GM06990 (cell line): ENCODE measurements at regions not wholly inside any gene's neighbourhood (a gene's known extent, or its start where the extent isn't known, plus 50 kb on each side); places are given as distances from the start of the nearest gene placed in this dataset.

ENCODE experiments used
- DNase-seq: peaks from one replicate; pipeline ENCODE4 v3.0.0-alpha.2; 2011; ENCODE audit not compliant: insufficient read length; ENCODE audit errors: extremely low read depth
- H3K27me3 ChIP-seq: replicated peaks from 2 replicates; pipeline ENCODE4 v1.6.0; 2011; ENCODE audit warnings: low read length; ENCODE audit not compliant: control insufficient read depth, insufficient read depth
- H3K36me3 ChIP-seq: 2 replicates; pipeline ENCODE4 v1.5.1; 2011; ENCODE audit warnings: low read length; ENCODE audit not compliant: control insufficient read depth, insufficient read depth
- H3K4me3 ChIP-seq: replicated peaks from 2 replicates; pipeline ENCODE4 v1.5.1; 2011; ENCODE audit warnings: low read depth, mild to moderate bottlenecking, control low read depth, low read length
- CTCF ChIP-seq: IDR thresholded peaks from 2 replicates; pipeline ENCODE4 v1.5.1; 2011; ENCODE audit warnings: low read length, control low read depth, mild to moderate bottlenecking, inconsistent platforms; ENCODE audit not compliant: insufficient read depth, poor library complexity, severe bottlenecking

DNA sequence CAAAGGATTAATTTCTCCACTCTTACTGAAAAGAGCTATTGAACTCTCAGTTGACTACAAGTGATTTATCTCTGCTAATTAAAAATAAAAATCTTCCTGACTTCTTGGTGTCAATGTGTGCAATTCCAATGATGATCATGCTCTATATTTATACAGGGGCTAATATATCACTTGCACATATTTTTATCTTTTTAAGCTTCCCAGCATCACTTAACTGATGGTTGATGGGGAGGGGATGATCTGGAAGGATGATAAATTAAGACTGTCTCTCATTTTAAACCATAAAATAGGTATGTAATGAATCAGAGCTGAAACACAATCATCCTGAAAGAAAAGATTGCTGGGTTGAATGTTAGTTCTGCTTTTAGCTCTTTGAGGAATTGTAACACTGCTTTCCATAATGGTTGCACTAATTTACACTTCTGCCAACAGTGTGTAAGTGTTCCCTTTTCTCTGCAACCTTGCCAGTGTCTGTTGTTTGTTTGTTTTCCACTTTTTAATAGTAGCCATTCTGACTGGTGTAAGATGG lies 169.6 kb upstream of the ECI2 start:
- Histone ChIP-seq H3K4me3 (no peak overlapping the region), H3K27me3 (no peaks in the 10 kb centered on the region), H3K36me3 (no peaks in the 10 kb centered on the region)
- no peak for DNase-seq
- TF ChIP-seq CTCF, result no peak

DNA sequence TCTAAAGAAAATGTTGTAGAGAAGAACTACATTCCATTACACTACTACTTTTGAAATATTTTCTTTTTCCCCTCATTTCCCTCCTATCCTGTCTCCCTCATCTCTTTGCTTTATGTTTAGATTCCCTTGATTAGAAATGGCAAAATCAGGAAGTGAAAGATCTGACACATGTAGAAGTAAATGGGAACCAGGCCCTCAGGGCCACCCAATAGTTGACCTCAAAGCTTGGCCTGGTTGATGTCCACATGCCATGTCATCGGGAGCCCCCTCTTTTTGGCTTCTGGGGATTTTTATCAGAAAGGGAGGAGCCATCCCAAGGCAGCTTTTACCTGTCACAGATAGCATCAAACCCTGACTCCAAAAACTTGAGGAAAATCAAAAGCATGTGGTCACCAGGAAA lies 168.3 kb upstream of the ECI2 start:
- no peak for DNase-seq
- no peak for TF ChIP-seq CTCF
- Histone ChIP-seq H3K27me3 (no peaks in the 10 kb centered on the region), H3K4me3 (no peak overlapping the region), H3K36me3 (no peaks in the 10 kb centered on the region)

GRCh38 chr6:4302524-4302923 lies 167.1 kb upstream of the ECI2 start:
- Histone ChIP-seq H3K27me3 (no peaks in the 10 kb centered on the region), H3K36me3 (no peaks in the 10 kb centered on the region), H3K4me3 (no peak overlapping the region)
- no peak for TF ChIP-seq CTCF
- DNase-seq, result no peak

DNA sequence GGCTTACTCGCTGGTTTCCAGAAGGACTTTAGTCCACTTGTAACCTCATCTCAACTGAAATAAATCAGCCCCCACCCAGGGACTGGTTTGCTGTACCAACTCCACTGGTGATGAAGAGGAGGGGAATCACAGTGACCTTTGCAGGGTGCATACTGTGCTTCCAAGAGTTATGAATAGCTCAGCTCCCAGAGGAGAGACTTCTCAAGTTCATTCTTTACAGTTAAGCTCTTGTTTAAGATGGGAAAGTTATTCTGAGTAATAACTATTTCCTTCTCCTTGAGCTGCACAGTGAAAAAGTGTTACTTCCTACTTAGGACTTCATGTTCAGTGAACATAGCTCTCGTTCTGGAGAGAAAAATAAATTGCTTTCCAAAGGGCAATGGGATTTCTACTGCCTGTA lies 166.5 kb upstream of the ECI2 start:
- H3K27me3 ChIP-seq, result no peaks in the 10 kb centered on the region
- DNase-seq, result no peak
- no peak overlapping the region for H3K4me3 ChIP-seq
- H3K36me3 ChIP-seq, result no peaks in the 10 kb centered on the region
- no peak for TF ChIP-seq CTCF

GRCh38 chr6:4300917-4301316 lies 165.5 kb upstream of the ECI2 start:
- Histone ChIP-seq H3K36me3 (no peaks in the 10 kb centered on the region), H3K4me3 (no peak overlapping the region), H3K27me3 (no peaks in the 10 kb centered on the region)
- DNase-seq, result no peak
- TF ChIP-seq CTCF, result no peak

- no peaks in the 10 kb centered on the region; the same call in 1 of the 2 replicates for H3K27me3 ChIP-seq
- H3K4me3 ChIP-seq, result no peak overlapping the region
- H3K36me3 ChIP-seq, result no peaks in the 10 kb centered on the region
- no peak for DNase-seq
- TF ChIP-seq CTCF, result no peak
Measured at GRCh38 chr6:4299476-4299875, 164.1 kb upstream of the ECI2 start.
